ENCODE measurements at regions not wholly inside any gene's neighbourhood (a gene's known extent, or its start where the extent isn't known, plus 50 kb on each side); places are given as distances from the start of the nearest gene placed in this dataset.

GRCh38 chr18:73939391-73939790, 208.2 kb downstream of the FBXO15 start:
- no peak for DNase-seq
- no peak for TF ChIP-seq CTCF (IDR thresholded peaks at IDR 0.05; ENCODE audit: unreplicated experiment)
- BruUV-seq (replicated peaks) = no TSS peak
- CTCF ChIA-PET = no interaction called here
- Mint-ChIP-seq H3K27me3 (ENCODE audit: unreplicated experiment) (peaks cover 20% of the 10 kb centered on the region), H3K4me3 (ENCODE audit: low read depth, unreplicated experiment) (no peak overlapping the region), H3K9me3 (ENCODE audit: low read depth, unreplicated experiment) (peaks cover 4% of the 10 kb centered on the region), H3K36me3 (ENCODE audit: insufficient read depth, unreplicated experiment) (no peaks in the 10 kb centered on the region), H3K27ac (ENCODE audit: unreplicated experiment) (no peak overlapping the region), H3K4me1 (ENCODE audit: low read depth, unreplicated experiment) (no peaks in the 10 kb centered on the region)
- intact Hi-C loops (cut with micrococcal nuclease; ENCODE audit: unreplicated experiment) = no loop called here

- Mint-ChIP-seq H3K4me3 (ENCODE audit: low read depth, unreplicated experiment) (no peak overlapping the region), H3K9me3 (ENCODE audit: low read depth, unreplicated experiment) (peaks cover 8% of the 10 kb centered on the region), H3K27ac (ENCODE audit: unreplicated experiment) (no peak overlapping the region), H3K27me3 (ENCODE audit: unreplicated experiment) (peaks cover under 1% of the 10 kb centered on the region), H3K4me1 (ENCODE audit: low read depth, unreplicated experiment) (no peaks in the 10 kb centered on the region), H3K36me3 (ENCODE audit: insufficient read depth, unreplicated experiment) (no peaks in the 10 kb centered on the region)
- BruUV-seq (replicated peaks) = no TSS peak
- TF ChIP-seq CTCF (IDR thresholded peaks at IDR 0.05; ENCODE audit: unreplicated experiment) = no peak
- intact Hi-C loops (cut with micrococcal nuclease; ENCODE audit: unreplicated experiment) = no loop called here
- CTCF ChIA-PET = no interaction called here
- no peak for DNase-seq
Observed at GRCh38 chr18:73933685-73934084, 213.9 kb downstream of the FBXO15 start.

GRCh38 chr18:73932976-73933375, 214.7 kb downstream of the FBXO15 start:
- BruUV-seq (replicated peaks) = no TSS peak
- TF ChIP-seq CTCF (IDR thresholded peaks at IDR 0.05; ENCODE audit: unreplicated experiment) = no peak

GRCh38 chr18:73927496-73927895, 220.1 kb downstream of the FBXO15 start:
- Mint-ChIP-seq H3K36me3 (ENCODE audit: insufficient read depth, unreplicated experiment) (no peaks in the 10 kb centered on the region), H3K27me3 (ENCODE audit: unreplicated experiment) (no peaks in the 10 kb centered on the region), H3K4me3 (ENCODE audit: low read depth, unreplicated experiment) (no peak overlapping the region), H3K9me3 (ENCODE audit: low read depth, unreplicated experiment) (peaks cover 4% of the 10 kb centered on the region), H3K4me1 (ENCODE audit: low read depth, unreplicated experiment) (no peaks in the 10 kb centered on the region), H3K27ac (ENCODE audit: unreplicated experiment) (no peak overlapping the region)
- BruUV-seq (replicated peaks) = no TSS peak
- DNase-seq = no peak
- TF ChIP-seq CTCF (IDR thresholded peaks at IDR 0.05; ENCODE audit: unreplicated experiment) = no peak
- CTCF ChIA-PET = no interaction called here
- intact Hi-C loops (cut with micrococcal nuclease; ENCODE audit: unreplicated experiment) = no loop called here

More at GRCh38 chr18:73932976-73933375, 214.7 kb downstream of the FBXO15 start:
- Mint-ChIP-seq H3K27ac (ENCODE audit: unreplicated experiment) (no peak overlapping the region), H3K4me1 (ENCODE audit: low read depth, unreplicated experiment) (no peaks in the 10 kb centered on the region), H3K36me3 (ENCODE audit: insufficient read depth, unreplicated experiment) (no peaks in the 10 kb centered on the region), H3K9me3 (ENCODE audit: low read depth, unreplicated experiment) (peaks cover 8% of the 10 kb centered on the region), H3K27me3 (ENCODE audit: unreplicated experiment) (no peaks in the 10 kb centered on the region), H3K4me3 (ENCODE audit: low read depth, unreplicated experiment) (no peak overlapping the region)
- DNase-seq = no peak
- CTCF ChIA-PET = no interaction called here
- intact Hi-C loops (cut with micrococcal nuclease; ENCODE audit: unreplicated experiment) = no loop called here

GRCh38 chr18:73924836-73925235, 222.8 kb downstream of the FBXO15 start:
- peaks cover 4% of the 10 kb centered on the region for H3K9me3 Mint-ChIP-seq (ENCODE audit: low read depth, unreplicated experiment)
- BruUV-seq (replicated peaks) = no TSS peak
- no peak overlapping the region for H3K4me3 Mint-ChIP-seq (ENCODE audit: low read depth, unreplicated experiment)
- no peak overlapping the region for H3K27ac Mint-ChIP-seq (ENCODE audit: unreplicated experiment)
- no peaks in the 10 kb centered on the region for H3K27me3 Mint-ChIP-seq (ENCODE audit: unreplicated experiment)
- no peaks in the 10 kb centered on the region for H3K36me3 Mint-ChIP-seq (ENCODE audit: insufficient read depth, unreplicated experiment)
- no peak for TF ChIP-seq CTCF (IDR thresholded peaks at IDR 0.05; ENCODE audit: unreplicated experiment)
- CTCF ChIA-PET = no interaction called here
- no peak for DNase-seq
- H3K4me1 Mint-ChIP-seq (ENCODE audit: low read depth, unreplicated experiment) = no peaks in the 10 kb centered on the region
- intact Hi-C loops (cut with micrococcal nuclease; ENCODE audit: unreplicated experiment) = no loop called here

Data from Calu3 (cell line).